Stomach (tissue), 8 donors: ENCODE measurements at regions not wholly inside any gene's neighbourhood (a gene's known extent, or its start where the extent isn't known, plus 50 kb on each side); places are given as distances from the start of the nearest gene placed in this dataset.

Experiments
- DNase-seq, 2 donors: peaks; one replicate each; pipeline versions ENCODE4 v3.0.0 to v3.0.0-alpha.2; 2013 to 2019
- H3K27ac ChIP-seq, 5 donors: fragments of 200-600 bp in 4 of 5; sonication (generic) in 4 of 5; one replicate each; pipeline ENCODE4 v1.5.1; 2013 to 2019; ENCODE audit warnings: mild to moderate bottlenecking in 1 of 5, moderate library complexity in 1 of 5
- H3K27me3 ChIP-seq, 3 donors: fragments of 200-600 bp; sonication (generic); one replicate each; pipeline ENCODE4 v1.5.1; 2017 to 2019; ENCODE audit warnings: mixed run types in 1 of 3
- H3K36me3 ChIP-seq, 4 donors: fragments of 200-600 bp; sonication (generic); 1 replicate in 3 of 4; 2 replicates in 1 of 4; pipeline ENCODE4 v1.5.1; 2016 to 2019
- H3K4me1 ChIP-seq, 4 donors: fragments of 200-600 bp; sonication (generic); one replicate each; pipeline ENCODE4 v1.5.1; 2016 to 2019
- H3K4me3 ChIP-seq, 4 donors: fragments of 200-600 bp; sonication (generic) in 3 of 4; one replicate each; pipeline ENCODE4 v1.5.1; 2016 to 2019; ENCODE audit warnings: mild to moderate bottlenecking in 1 of 4
- H3K9me3 ChIP-seq, 4 donors: fragments of 200-600 bp; sonication (generic); one replicate each; pipeline ENCODE4 v1.5.1; 2016 to 2019
- EP300 ChIP-seq: sonication (generic); formaldehyde crosslinking; IDR thresholded peaks from one replicate; pipeline ENCODE4 v1.6.1; 2017; ENCODE audit warnings: antibody characterized with exemption
- POLR2A ChIP-seq, 4 donors: fragments of 450-650 bp; IDR thresholded peaks; one replicate each; pipeline ENCODE4 v1.6.1; 2016; ENCODE audit warnings: antibody characterized with exemption in 4 of 4, control low read depth in 2 of 4, mild to moderate bottlenecking in 1 of 4, moderate library complexity in 1 of 4
- POLR2AphosphoS5 ChIP-seq, 3 donors: sonication (generic); formaldehyde crosslinking; IDR thresholded peaks; one replicate each; pipeline ENCODE4 v1.6.1; 2016; ENCODE audit warnings: antibody characterized with exemption in 3 of 3
- WGBS, 5 donors: extraction: QIAGEN DNeasy Blood & Tissue Kit in 3 of 5; methylation state at CpG; one replicate each; pipeline versions ENCODE4 v1.1.5 to v1.1.7; 2013 to 2018; 5-methylcytosine and 5-hydroxymethylcytosine counted together
- intact Hi-C: fragments of 100-400 bp; cut with DNase I; formaldehyde crosslinking; loops from one replicate; pipeline ENCODE4 v1.15.1; 2023; ENCODE audit warnings: low total_unique reads
- TF ChIP-seq, protein P1 (sequence below), 7 experiments: fragments of 450-650 bp in 4 of 7; fragments of 200-600 bp in 3 of 7; sonication (generic) in 3 of 7; IDR thresholded peaks; one replicate each; pipeline ENCODE4 v1.5.1; 2016 to 2019; ENCODE audit warnings: antibody characterized with exemption in 7 of 7, control low read depth in 2 of 7, mild to moderate bottlenecking in 1 of 7
- donor health status: healthy with polysubstance abuse.
- donor health status: Bipolar disorder and iron deficiency.
- donor health status: healthy.

DNA sequence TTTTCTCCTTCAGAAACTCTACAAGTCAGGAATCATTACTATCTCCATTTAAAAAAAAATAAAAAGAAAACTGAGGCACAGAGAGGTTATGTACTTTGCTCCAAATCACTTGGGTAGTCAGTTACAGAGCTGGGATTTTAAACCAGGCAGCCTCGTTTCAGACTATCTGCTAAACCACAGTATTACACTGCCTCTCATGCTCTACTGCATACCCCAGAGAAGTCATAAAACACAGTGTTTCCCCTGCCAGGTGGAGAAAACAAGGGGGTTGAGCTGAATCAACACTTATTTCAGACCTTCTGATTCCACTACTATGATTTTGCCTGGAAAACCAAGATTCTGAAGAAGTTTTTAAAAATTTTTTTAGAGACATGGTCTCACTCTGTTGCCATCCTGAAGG, 132.9 kb upstream of the POU2AF2 start:
- Histone ChIP-seq H3K4me3 (no peak overlapping the region), H3K36me3 (no peaks in the 10 kb centered on the region), H3K27ac (no peak overlapping the region), H3K27me3 (no peaks in the 10 kb centered on the region), H3K4me1 (no peaks in the 10 kb centered on the region), H3K9me3 (no peaks in the 10 kb centered on the region)
- WGBS, 5 donors: 47 to 70% (median 57%) methylated on average over 1 of the region's 1 CpG
- intact Hi-C loops: no loop called here
- TF ChIP-seq POLR2A (IDR thresholded peaks at IDR 0.05) (no peak), EP300 (no peak), POLR2AphosphoS5 (IDR thresholded peaks at IDR 0.05) (no peak)
- TF ChIP-seq, protein P1, sequence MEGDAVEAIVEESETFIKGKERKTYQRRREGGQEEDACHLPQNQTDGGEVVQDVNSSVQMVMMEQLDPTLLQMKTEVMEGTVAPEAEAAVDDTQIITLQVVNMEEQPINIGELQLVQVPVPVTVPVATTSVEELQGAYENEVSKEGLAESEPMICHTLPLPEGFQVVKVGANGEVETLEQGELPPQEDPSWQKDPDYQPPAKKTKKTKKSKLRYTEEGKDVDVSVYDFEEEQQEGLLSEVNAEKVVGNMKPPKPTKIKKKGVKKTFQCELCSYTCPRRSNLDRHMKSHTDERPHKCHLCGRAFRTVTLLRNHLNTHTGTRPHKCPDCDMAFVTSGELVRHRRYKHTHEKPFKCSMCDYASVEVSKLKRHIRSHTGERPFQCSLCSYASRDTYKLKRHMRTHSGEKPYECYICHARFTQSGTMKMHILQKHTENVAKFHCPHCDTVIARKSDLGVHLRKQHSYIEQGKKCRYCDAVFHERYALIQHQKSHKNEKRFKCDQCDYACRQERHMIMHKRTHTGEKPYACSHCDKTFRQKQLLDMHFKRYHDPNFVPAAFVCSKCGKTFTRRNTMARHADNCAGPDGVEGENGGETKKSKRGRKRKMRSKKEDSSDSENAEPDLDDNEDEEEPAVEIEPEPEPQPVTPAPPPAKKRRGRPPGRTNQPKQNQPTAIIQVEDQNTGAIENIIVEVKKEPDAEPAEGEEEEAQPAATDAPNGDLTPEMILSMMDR (IDR thresholded peaks at IDR 0.05): no peak
- DNase-seq: no peak

DNA sequence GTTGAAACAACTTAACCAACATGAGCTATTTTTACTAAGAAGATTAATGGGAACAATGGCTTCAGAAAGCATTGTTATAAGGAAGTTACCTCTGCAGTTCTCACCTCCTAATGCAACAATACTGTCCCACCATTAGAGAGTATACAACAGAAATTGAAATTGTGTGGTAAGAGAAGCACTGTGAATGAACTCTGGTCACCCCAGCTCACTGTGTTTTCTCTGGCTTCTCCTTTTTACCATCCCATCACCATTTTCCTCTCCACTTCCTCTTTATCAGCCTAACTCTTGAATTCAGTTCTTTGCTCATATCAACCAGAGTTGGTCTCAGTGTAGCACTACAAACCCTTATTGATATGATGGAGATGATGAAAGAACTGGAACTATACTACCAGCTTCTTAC, 138.0 kb upstream of the POU2AF2 start:
- intact Hi-C loops: no loop called here
- TF ChIP-seq, protein P1 (IDR thresholded peaks at IDR 0.05): no peak
- TF ChIP-seq EP300 (no peak), POLR2A (IDR thresholded peaks at IDR 0.05) (no peak), POLR2AphosphoS5 (IDR thresholded peaks at IDR 0.05) (no peak)
- Histone ChIP-seq H3K36me3 (no peaks in the 10 kb centered on the region), H3K27me3 (no peaks in the 10 kb centered on the region), H3K4me1 (no peaks in the 10 kb centered on the region), H3K27ac (no peak overlapping the region), H3K4me3 (no peak overlapping the region), H3K9me3 (no peaks in the 10 kb centered on the region)
- DNase-seq: no peak

DNA sequence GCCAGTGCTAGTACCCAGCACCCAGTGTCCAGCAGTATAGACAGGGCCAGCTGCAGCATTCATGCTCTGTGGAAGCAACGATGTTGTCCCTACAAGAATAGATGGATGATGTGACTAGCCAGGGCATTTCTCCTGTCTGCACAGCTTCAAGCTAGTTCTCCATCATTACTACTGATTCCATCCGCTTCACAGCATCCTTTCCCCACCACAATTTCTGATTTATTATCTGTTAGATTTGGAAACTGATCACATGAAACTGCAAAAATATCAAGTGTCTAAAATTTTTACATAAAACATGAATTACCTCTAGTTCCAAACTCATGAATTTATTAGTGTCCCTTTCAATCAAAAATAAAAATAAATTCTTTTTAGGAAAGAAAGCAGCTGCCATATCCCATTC, 138.9 kb upstream of the POU2AF2 start:
- no peaks in the 10 kb centered on the region for H3K4me1 ChIP-seq
- WGBS, 5 donors: 90 to 93% (median 92%) methylated on average over 2 of the region's 2 CpGs
- H3K27ac ChIP-seq: no peak overlapping the region
- no peaks in the 10 kb centered on the region for H3K27me3 ChIP-seq
- no peak overlapping the region for H3K4me3 ChIP-seq
- intact Hi-C loops: no loop called here
- DNase-seq: no peak
- H3K9me3 ChIP-seq: no peaks in the 10 kb centered on the region
- no peak for TF ChIP-seq EP300
- TF ChIP-seq POLR2AphosphoS5 (IDR thresholded peaks at IDR 0.05): no peak
- H3K36me3 ChIP-seq: no peaks in the 10 kb centered on the region

DNA sequence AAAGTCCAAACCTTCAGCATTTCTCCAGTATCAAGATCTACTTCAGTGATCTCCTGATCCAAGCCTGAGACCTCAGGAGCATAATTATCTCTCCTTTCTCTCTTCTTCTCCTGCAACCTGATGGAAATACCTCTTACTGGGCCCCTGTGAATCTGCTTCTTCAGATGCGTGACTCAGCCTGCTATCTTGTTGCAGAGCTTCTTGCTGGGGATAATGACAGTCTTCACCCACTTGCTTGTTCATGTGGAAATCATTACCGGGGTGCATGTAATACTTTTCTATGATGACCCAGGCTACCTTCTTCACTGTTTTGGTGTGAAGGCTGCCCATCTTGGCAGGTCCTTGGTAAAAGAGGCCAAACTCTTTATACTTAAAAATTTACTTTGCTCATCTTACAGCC, 140.0 kb upstream of the POU2AF2 start:
- TF ChIP-seq, protein P1 (IDR thresholded peaks at IDR 0.05): no peak
- TF ChIP-seq POLR2A (IDR thresholded peaks at IDR 0.05) (no peak), POLR2AphosphoS5 (IDR thresholded peaks at IDR 0.05) (no peak), EP300 (no peak)
- no peak overlapping the region for H3K27ac ChIP-seq
- no peaks in the 10 kb centered on the region for H3K36me3 ChIP-seq
- no peak for DNase-seq
- H3K4me1 ChIP-seq: no peaks in the 10 kb centered on the region
- intact Hi-C loops: no loop called here
- 91 to 97% (median 95%) methylated on average over 2 of the region's 2 CpGs for WGBS, 5 donors
- no peaks in the 10 kb centered on the region for H3K27me3 ChIP-seq
- H3K9me3 ChIP-seq: no peaks in the 10 kb centered on the region
- no peak overlapping the region for H3K4me3 ChIP-seq

DNA sequence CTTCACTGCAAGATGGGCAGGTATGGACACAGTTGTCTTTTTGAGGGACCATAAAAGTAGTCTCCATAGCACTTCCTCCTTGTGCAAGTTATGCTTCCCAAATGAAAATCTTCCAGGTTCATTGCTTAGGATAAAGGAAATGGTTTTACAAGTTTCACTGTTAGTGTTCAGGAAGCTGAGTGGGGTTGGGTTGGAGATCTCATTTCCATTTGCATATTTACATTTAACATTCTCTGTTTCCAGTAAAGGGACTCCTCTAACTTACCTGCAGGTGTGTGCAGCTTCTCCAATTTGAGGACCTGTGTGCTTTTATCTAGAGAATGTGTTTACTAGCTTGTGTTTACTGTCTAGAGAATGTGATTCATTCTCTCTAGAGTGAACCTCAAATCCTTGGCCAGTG, 141.3 kb upstream of the POU2AF2 start:
- no peak for TF ChIP-seq POLR2A (IDR thresholded peaks at IDR 0.05)
- TF ChIP-seq EP300: no peak
- TF ChIP-seq, protein P1 (IDR thresholded peaks at IDR 0.05): no peak
- no peak for TF ChIP-seq POLR2AphosphoS5 (IDR thresholded peaks at IDR 0.05)
- Histone ChIP-seq H3K36me3 (no peaks in the 10 kb centered on the region), H3K27ac (no peak overlapping the region), H3K4me1 (no peaks in the 10 kb centered on the region), H3K9me3 (no peaks in the 10 kb centered on the region), H3K4me3 (no peak overlapping the region), H3K27me3 (no peaks in the 10 kb centered on the region)
- no peak for DNase-seq
- intact Hi-C loops: no loop called here
